NB4 (cell line): ENCODE measurements at regions not wholly inside any gene's neighbourhood (a gene's known extent, or its start where the extent isn't known, plus 50 kb on each side); places are given as distances from the start of the nearest gene placed in this dataset.
A peak's percentile ranks its signal among the peaks of the same experiment; 100 is the strongest.

Experiments
- DNase-seq: peaks from one replicate; pipeline ENCODE4 v3.0.0; 2010; ENCODE audit warnings: low read depth
- H3K4me3 ChIP-seq: one replicate; pipeline ENCODE4 v1.5.1; 2011; ENCODE audit warnings: mild to moderate bottlenecking, low read depth, low read length, moderate library complexity
- CTCF ChIP-seq: IDR thresholded peaks from one replicate; pipeline ENCODE4 v1.5.1; 2012; ENCODE audit warnings: low read depth, low read length
- MAX ChIP-seq: IDR thresholded peaks from 2 replicates; pipeline ENCODE4 v1.6.1; 2011; ENCODE audit warnings: low read depth, low read length
- MYC ChIP-seq: IDR thresholded peaks from 2 replicates; pipeline ENCODE4 v1.6.1; 2011; ENCODE audit warnings: low read depth, low read length
- POLR2A ChIP-seq: IDR thresholded peaks from 2 replicates; pipeline ENCODE4 v1.6.1; 2011; ENCODE audit warnings: mild to moderate bottlenecking; ENCODE audit not compliant: insufficient read length; ENCODE audit errors: extremely low read depth

GRCh38 chr6:14936861-14937260 lies 309.0 kb upstream of the JARID2 start:
- no peak for DNase-seq
- H3K4me3 ChIP-seq: no peak overlapping the region
- TF ChIP-seq POLR2A (no peak), MAX (no peak), MYC (no peak)

GRCh38 chr6:14943116-14943515 lies 302.8 kb upstream of the JARID2 start:
- H3K4me3 ChIP-seq: no peak overlapping the region
- no peak for TF ChIP-seq MAX
- no peak for TF ChIP-seq CTCF
- TF ChIP-seq POLR2A: no peak
- no peak for TF ChIP-seq MYC
- DNase-seq: no peak

- peak; percentile 58 for DNase-seq
- TF ChIP-seq MYC (no peak), POLR2A (no peak), CTCF (no peak), MAX (no peak)
Measured at GRCh38 chr6:14944593-14944992, 301.3 kb upstream of the JARID2 start.

GRCh38 chr6:14945461-14946185 lies 300.2 kb upstream of the JARID2 start:
- TF ChIP-seq MYC: no peak
- TF ChIP-seq CTCF: no peak
- TF ChIP-seq POLR2A: no peak
- TF ChIP-seq MAX: no peak
- no peak for DNase-seq

More at GRCh38 chr6:14944593-14944992, 301.3 kb upstream of the JARID2 start:
- H3K4me3 ChIP-seq: no peak overlapping the region

GRCh38 chr6:14946753-14947152 lies 299.1 kb upstream of the JARID2 start:
- no peak for DNase-seq
- no peak for TF ChIP-seq MYC
- no peak for TF ChIP-seq MAX
- TF ChIP-seq CTCF: no peak
- TF ChIP-seq POLR2A: no peak
- H3K4me3 ChIP-seq: no peak overlapping the region

More at GRCh38 chr6:14945461-14946185, 300.2 kb upstream of the JARID2 start:
- no peak overlapping the region for H3K4me3 ChIP-seq

- TF ChIP-seq MAX (no peak), POLR2A (no peak), CTCF (no peak), MYC (no peak)
- no peak overlapping the region for H3K4me3 ChIP-seq
- no peak for DNase-seq
Measured at GRCh38 chr6:14948586-14949245, 297.2 kb upstream of the JARID2 start.
